ENCODE measurements at regions not wholly inside any gene's neighbourhood (a gene's known extent, or its start where the extent isn't known, plus 50 kb on each side); places are given as distances from the start of the nearest gene placed in this dataset.

GRCh38 chr10:3429676-3430075 is 257.1 kb upstream of the PITRM1 start:
- H3K9me3 ChIP-seq = no peaks in the 10 kb centered on the region
- no peak overlapping the region for H3K4me3 ChIP-seq
- H3K27me3 ChIP-seq = no peaks in the 10 kb centered on the region
- DNase-seq (no peak), ATAC-seq (no peak)
- H3K27ac ChIP-seq = no peak overlapping the region
- no peaks in the 10 kb centered on the region for H3K36me3 ChIP-seq
- H3K4me1 ChIP-seq = peaks cover 0 to 5% of the 10 kb centered on the region in 2 donors
- no peak for TF ChIP-seq CTCF (IDR thresholded peaks at IDR 0.05)
- intact Hi-C loops (cut with DNase I) = no loop called here

GRCh38 chr10:3428826-3429225 is 256.2 kb upstream of the PITRM1 start:
- ATAC-seq (no peak), DNase-seq (no peak)
- Histone ChIP-seq H3K4me1 (peaks cover 0 to 5% of the 10 kb centered on the region in 2 donors), H3K27ac (no peak overlapping the region), H3K4me3 (no peak overlapping the region), H3K27me3 (no peaks in the 10 kb centered on the region), H3K9me3 (no peaks in the 10 kb centered on the region), H3K36me3 (no peaks in the 10 kb centered on the region)
- no peak for TF ChIP-seq CTCF (IDR thresholded peaks at IDR 0.05)
- intact Hi-C loops (cut with DNase I) = no loop called here

- H3K4me1 ChIP-seq = peaks cover 0 to 5% of the 10 kb centered on the region in 2 donors
Observed at GRCh38 chr10:3427950-3428354, 255.4 kb upstream of the PITRM1 start.

GRCh38 chr10:3427347-3427746 is 254.8 kb upstream of the PITRM1 start:
- TF ChIP-seq CTCF (IDR thresholded peaks at IDR 0.05) = no peak
- no peak for DNase-seq
- H3K4me1 ChIP-seq = peaks cover 0 to 5% of the 10 kb centered on the region in 2 donors
- no peak for ATAC-seq
- H3K9me3 ChIP-seq = no peaks in the 10 kb centered on the region
- H3K36me3 ChIP-seq = no peaks in the 10 kb centered on the region
- intact Hi-C loops (cut with DNase I) = no loop called here
- no peak overlapping the region for H3K27ac ChIP-seq
- no peaks in the 10 kb centered on the region for H3K27me3 ChIP-seq
- no peak overlapping the region for H3K4me3 ChIP-seq

More at GRCh38 chr10:3427950-3428354, 255.4 kb upstream of the PITRM1 start:
- no peak for TF ChIP-seq CTCF (IDR thresholded peaks at IDR 0.05)
- no peak for ATAC-seq
- H3K9me3 ChIP-seq = no peaks in the 10 kb centered on the region
- H3K27me3 ChIP-seq = no peaks in the 10 kb centered on the region
- intact Hi-C loops (cut with DNase I) = no loop called here
- no peaks in the 10 kb centered on the region for H3K36me3 ChIP-seq
- H3K4me3 ChIP-seq = no peak overlapping the region
- no peak overlapping the region for H3K27ac ChIP-seq
- peak in 1 of 4 donors; percentile 47 for DNase-seq

GRCh38 chr10:3426190-3426845 is 253.7 kb upstream of the PITRM1 start:
- ATAC-seq (no peak), DNase-seq (no peak)
- no peak for TF ChIP-seq CTCF (IDR thresholded peaks at IDR 0.05)
- Histone ChIP-seq H3K27me3 (no peaks in the 10 kb centered on the region), H3K9me3 (no peaks in the 10 kb centered on the region), H3K4me1 (peaks cover 0 to 5% of the 10 kb centered on the region in 2 donors), H3K27ac (no peak overlapping the region), H3K36me3 (no peaks in the 10 kb centered on the region), H3K4me3 (no peak overlapping the region)
- intact Hi-C loops (cut with DNase I) = no loop called here
